T-helper 9 cell (primary cell): ENCODE measurements at regions not wholly inside any gene's neighbourhood (a gene's known extent, or its start where the extent isn't known, plus 50 kb on each side); places are given as distances from the start of the nearest gene placed in this dataset.
"Not testable (repeated sequence)": the region's sequence is repeated elsewhere in the genome, so short reads cannot be mapped to it uniquely, and the experiment has no call there.

ENCODE experiments used
- DNase-seq: peaks from one replicate; pipeline ENCODE4 v3.0.0-alpha.2; 2020

DNA sequence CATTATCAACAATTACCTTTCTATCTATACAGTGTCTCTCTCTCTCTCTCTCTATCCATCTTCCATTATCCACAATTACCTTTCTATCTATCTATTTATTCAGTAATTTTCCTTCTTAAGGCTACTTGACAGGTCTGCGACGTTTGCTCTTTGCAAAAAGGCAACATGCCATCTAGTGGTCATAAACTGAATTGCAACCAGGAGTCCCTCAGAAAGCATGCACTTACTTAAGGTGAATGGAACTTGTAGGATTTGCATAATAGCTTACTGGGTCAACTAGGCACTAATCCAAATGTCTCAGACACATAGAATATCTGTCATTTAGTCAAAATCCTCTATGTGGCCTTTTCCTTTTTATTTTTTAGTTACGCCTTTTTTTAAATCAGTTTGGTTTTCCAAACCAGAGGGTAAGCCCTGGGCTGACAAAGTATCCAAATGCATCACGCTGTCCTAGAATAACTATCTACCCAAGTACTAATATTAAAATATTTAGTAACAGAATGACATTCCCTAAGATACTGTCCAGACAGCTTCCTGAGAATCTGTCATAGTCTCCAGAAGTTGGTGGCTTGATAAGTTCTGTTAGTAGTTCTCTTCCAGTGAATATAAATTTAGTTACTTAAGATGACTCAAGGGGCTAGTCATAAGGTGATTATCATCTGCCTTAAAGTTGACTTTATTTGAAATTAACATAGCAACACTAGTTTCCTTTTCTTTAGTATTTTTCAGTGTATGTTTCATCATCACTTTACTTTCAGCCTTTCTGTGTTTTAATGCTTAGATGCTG lies 208.3 kb downstream of the PPP1R3A start:
- DNase-seq = peak; percentile 5

DNA sequence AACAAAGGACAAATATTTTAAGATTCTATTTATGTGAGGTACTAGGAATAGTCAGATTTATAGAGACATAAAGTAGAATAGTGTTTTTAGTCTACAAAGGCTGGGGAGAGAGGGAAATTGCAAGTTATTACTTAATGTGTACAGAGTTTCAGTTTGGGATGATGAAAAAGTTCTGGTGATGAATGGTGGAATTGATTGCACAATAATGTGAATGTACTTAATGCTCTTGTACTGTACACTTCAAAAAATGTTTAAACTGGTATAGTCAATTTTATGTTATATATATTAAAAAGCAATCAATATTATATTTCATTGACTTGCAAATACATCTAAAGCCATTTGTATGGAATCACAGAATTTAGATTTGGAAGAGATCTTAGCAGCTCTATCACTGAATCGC lies 213.4 kb downstream of the PPP1R3A start:
- no peak for DNase-seq

DNA sequence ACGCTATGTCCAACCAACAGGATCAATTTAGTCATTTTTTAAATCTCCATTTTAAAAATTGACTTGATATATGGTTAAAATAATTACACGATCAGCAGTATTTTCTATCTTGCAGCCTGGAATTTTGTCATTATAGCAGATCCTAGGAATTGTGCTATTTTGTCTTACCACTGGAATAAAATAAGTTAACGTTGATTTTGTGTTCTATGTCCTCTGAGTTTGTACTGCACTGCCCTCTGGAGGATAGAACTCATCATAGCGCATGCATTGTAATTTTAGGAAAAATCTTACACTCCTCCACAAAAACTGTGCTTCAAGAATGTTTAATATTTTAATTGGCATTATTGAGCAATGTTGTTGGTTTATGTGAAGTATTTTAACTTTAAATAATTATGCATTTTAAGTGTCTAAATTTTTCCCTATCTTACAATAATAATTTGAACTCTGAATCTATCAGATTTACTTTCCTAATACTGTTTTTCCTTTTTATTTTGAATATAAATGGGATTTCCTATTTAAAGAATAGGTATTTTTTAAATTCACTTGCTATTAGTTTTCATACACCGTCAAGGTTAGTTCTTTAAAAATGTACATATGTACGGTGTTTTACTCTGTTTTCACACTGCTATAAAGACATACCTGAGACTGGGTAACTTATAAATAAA lies 220.1 kb downstream of the PPP1R3A start:
- no peak for DNase-seq

DNA sequence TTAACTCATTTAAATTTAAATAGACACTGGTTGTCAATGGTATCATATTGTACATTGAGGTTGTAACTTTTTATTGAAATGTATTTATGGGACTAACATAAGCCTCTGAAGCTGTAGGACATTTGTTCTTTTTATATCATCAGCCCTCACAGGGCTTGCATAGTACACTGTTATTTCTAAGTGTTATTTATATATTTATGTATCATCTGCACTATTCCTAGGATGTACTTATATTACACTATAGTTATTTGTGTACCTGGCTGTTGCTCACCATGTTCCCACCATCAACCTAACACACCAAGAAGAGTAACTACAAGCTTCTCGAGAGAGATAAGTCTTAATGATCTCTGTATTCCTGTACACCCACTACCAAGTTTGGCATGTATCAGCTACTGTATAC lies 224.7 kb downstream of the PPP1R3A start:
- DNase-seq = no peak

DNA sequence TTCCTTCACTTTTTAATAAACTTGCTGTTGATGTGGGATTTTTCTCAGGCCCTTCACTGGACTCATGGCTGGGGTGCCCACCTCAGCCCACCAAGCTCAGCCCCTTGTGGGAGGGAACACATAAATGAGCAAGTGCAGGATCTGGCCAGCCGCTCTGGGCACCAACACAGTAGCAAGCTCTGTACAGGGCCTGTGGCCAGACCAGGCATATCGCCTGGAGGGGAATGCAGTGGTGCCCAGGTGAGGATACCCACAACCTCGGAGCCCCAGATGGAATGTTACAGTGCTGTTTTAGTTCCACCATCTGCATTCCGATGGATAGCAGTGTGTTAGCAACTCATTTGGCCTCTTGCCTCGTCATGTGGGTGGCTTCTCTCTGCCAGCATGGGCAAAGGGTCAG lies 234.6 kb downstream of the PPP1R3A start:
- DNase-seq = no peak

DNA sequence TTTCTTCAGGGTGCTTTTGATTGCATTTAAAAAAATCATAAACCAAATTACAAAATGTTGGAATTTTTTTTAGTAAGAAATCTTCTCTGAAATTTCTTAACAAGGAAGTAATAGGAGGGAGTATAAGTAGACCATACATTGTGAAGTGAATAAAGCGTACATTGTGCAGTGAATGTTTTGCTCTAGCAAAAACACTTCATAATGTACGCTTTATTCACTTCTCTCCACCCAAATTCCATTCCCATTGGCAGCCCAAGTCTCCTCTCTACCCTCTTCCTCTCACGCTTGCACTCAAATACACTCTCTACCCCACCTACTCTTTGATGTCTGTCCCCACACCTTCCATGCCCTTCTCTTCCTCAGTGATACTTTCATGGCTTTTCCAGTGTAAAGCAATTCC lies 241.0 kb downstream of the PPP1R3A start:
- DNase-seq = no peak

DNA sequence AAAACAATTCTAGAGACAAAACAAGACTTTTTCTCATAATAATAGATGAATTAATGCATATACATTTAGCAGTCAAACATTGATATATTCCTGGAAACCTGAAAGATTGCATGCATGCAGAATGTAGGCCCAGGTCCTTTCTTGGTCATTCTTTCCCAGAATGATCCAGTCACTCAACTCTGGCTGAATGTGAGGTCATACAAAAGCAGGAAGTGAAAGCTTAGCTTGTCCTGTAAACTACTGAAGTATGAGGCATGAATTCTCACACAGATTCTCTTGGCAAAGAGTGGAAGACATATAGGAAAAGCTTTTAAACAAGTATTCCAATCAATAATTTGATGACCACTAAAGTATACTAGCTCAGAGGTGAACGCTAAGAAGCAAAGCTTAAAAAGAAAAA lies 253.9 kb downstream of the PPP1R3A start:
- no peak for DNase-seq

DNA sequence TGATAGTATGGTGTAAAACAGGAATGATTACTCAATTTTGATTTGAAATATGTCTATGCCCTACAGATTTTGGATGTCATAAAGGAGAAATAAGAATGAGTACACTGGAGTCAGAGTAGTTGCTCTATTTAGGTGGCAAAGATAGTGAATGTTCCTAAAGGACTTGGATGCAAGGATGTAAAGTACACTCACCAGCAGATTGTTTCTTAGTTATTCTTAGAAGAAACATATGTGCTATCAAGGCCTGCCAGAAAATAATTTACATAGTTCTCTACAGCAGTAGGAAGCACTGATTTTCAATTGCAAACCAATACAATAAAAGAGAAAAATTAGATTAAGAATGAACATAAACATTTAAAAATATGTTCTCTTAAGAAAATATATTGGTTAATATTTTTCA lies 259.4 kb downstream of the PPP1R3A start:
- no peak for DNase-seq

DNA sequence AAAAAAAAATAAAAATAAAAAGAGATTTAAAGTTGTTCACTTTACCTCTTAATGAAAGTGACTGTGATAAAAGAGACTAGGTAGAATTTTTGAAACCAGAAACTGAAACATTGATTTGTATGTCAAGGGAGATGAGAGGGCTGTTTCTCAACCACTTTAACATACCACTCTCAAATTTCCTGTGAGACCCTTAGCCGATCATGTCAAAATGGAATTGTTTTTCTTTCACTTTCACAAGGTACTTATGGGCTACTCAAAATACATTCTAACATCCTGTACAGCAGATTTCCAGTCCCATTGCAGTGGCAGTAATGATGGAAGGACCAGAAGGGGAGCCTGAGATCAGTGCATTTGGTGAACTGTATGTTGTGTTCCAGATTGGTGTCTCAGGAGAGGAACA lies 261.2 kb downstream of the PPP1R3A start:
- no peak for DNase-seq

DNA sequence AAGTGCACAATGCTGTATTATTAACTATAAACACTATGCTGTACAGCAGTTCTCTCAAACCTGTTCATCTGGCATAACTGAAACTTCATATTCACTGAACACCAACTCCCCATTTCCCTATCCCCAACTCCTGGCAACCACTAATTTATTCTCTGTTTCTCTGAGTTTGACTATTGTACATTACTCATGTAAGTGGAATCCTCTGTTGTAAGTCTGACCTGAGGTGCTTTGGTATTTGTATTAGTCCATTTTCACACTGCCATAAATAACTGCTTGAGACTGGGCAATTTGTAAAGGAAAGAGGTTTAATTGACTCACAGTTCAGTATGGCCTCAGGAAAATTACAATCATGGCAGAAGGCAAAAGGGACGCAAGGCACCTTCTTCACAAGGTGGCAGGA lies 266.3 kb downstream of the PPP1R3A start:
- DNase-seq = no peak

DNA sequence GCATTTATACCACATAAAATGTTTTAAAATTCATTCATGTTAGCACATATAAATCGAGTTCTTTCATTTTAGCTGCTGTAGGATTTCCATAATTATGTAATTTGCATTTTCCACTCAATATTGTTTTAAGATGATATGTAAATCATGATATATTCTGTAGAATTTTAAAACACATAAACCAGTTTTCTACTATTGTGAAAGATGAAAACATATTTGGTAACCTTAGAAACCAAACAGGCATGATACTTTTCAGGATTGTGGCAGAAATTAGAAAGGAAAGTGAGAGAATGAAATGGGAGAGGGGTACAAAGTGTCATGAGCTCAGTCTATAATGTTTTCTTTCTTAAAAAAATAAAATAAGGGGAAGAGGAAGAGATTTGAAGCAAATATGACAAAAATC lies 269.3 kb downstream of the PPP1R3A start:
- DNase-seq = no peak

DNA sequence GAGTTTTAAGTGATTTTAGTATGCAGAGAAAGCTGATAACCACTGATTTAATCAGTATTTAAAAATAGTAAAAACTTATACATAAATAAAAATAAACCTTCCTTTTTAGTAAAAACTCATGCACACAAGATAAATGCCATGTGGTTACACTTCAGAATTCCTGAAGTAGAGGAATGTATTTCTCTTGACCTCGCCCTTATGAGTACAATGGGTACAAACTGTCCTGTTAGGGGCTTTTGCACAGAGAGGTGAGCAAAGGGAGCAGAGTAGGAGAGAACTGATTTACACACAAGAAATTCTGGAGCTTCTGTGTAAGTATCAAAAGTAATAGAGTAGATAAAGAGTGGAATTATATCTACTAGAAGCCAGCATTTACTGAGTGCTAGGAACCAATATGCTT lies 279.6 kb downstream of the PPP1R3A start:
- no peak for DNase-seq

DNA sequence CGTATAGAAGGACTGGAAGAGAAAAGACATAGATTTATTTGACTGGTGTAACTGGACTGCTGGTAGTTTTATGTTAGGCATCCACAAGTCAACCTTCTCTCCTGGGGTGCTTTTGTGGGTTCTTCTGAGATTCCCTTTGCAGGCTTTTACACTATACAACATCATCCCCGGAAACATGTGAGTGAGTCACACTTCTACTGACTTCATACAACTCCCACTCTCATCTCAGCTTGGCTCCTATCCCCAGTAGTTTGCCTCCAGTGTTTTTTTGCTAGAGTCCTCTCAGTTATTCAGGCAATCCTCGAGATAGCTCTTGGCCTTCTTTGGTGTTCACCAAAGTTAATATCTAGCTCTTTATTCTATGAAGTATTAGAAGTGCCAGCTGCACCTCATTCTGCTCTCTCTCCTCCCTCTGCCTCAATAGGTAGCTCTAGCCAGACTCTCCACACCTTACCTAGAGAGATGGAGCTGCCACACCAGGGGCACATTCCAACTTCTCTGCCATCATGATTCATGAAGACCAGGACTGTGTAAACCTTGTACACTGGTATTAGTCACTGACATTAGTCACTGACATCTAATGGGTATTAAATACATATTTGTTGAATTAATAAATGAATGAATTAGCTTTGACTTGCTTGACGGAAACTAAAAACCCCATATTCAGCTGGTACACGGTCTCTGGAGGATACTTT lies 281.9 kb downstream of the PPP1R3A start:
- DNase-seq = no peak

DNA sequence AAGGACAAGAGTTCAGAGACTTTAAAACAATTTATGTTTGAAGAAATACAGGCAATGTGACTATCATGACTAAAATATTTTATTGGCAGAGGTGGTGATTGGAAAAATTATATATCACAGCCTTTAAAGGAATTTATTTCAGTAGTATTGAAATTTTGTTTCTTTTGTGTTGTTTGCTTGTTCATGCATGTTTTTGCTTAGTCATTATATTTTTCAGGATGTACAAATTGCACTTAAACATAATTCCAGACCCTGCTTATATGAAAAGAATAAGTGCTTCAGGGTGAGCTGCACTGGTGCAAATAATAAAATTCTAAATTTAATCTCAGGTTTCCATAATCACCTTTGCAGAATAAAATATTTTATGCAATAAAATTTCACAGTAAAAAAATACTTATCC lies 283.3 kb downstream of the PPP1R3A start:
- no peak for DNase-seq

DNA sequence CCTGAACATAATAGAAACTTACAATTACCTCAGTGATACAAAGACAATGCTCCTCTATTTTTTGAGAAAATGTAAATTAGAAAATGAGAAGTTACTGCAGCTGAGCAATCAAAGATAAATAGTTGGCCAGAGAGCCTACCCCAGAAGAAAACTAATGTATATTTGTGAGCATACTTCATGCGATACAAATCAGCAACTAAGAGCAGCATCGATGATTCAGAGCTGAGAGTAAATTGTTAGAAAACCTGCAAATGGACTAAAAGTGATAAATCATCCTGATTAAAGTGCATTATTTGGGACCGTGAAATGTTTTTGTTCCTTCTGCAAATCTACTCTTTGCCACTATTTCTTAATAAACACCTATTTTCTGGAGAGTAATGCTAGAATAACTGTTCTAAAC lies 285.7 kb downstream of the PPP1R3A start:
- DNase-seq = no peak

DNA sequence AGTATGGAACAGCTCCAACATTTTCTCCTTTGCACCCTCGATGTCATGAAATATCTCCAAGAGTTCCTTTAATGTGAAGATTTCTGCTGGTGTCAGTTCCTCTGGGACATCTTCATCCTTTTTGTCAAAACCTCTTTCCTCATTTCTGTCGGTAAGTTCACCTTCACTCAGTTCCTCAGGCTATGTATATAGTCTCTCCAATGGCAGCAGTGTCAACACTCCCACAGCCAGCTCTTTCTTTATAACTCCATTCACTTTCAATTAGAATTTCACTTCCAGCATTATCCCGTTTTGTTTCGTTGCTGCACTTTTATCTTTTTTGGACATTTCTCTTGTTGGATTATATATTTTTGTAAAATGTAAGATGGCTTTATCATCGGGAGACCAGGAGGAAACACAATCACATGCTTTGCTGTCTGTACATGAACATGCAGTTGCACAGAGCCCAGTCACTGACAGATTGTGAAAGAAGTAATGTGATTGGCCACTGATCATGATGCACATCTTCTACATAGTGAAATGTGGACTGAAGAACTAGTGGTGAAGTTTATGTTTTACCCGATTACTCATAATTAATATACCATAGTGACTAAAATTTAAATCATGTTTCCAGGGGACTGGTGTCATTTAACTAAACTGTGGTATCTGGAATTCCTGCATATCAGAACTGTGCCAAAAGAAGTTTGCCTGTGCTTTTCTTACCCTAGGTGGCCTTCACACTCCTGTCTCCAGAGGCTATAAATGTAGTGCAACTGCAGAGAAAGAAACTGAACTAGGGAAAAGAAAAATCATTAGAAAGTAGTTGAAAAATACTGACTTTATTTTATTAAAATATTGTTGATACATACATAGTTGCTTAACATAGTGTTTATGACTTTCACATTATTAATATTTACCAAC lies 289.6 kb downstream of the PPP1R3A start:
- DNase-seq = no peak

DNA sequence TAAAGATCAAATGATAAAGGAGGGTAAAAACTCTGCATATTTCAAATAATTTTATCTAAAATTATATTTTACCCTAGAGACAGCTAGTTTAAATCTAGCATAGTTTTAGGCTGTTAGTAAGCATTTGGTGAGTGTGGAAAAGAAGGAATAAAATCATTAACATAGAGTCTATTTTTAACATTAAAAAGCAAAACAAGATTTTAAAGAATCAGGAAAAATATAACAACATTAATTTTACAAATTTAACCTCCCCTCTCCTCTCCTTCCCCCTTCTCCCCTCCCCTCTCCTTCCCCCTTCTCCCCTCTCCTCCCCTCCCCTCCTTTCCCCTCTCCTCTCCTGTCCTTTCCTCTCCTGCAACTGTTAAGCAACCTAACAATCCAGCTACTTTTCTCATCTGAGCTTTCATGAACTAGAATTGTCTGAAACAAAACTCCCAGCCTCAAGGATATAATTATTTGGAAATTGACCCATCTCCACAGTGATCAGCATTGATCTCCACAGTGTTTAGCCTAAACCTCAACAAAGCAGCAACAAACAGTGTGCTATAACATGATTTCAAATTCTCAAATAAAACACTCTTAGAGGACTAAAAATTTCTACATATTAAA lies 293.2 kb downstream of the PPP1R3A start:
- DNase-seq = no peak

DNA sequence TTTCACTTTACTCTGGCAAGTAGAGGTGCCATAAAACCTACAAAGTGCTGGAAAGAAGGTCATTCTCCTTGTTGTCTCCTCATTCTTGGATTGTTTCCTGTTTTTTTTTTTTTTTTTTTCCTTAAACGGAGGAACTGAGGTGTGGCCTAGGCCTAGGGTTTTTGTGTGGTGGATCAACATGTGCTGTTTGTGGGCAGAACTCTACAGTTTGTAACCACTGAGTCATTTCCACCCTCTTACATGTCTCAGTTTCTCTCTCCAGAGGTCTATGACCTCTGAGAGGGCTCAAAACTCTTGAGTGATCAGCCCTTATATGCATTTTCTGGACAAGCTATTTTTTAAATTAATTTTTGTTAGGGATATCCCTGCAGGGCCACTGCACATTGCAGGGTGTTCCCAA lies 296.0 kb downstream of the PPP1R3A start:
- no peak for DNase-seq

DNA sequence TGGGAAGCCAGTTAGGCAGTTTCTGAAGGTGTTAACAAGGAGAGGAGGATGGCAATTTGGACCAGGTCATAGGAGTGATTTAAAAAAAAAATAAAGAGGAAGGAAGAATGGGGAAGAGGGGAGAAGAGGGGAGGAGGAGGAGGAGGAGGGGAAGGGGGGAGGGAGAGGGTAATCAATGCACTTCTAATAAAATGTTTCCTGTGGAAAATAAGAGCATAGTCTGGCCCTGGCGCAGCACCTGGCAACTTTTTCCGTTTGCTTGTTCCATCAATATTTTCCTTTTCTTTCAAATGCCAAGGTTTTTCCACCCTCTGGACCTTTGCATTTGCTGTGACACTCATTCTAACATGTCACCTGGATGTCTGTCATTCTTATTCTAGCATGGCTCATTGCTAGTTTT lies 308.2 kb downstream of the PPP1R3A start:
- no peak for DNase-seq

DNA sequence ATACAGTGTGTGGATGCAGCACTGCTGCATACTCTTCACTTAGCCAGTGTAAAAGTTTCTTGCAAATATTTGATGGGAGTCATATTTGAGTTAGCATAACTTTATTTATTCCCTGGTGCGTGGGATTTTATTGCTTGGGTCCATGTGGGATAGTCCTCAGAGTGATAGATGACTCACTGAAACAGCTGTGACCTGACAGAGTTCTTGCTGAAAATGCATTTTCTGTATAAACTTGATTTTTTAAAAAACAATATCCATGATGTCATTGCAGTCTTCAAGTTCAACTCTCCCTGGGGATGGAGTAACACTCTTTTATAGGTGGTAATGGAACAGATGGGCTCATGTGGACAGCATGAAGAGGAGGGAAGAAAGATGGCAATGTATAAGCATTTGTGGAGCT lies 310.0 kb downstream of the PPP1R3A start:
- DNase-seq = no peak

DNA sequence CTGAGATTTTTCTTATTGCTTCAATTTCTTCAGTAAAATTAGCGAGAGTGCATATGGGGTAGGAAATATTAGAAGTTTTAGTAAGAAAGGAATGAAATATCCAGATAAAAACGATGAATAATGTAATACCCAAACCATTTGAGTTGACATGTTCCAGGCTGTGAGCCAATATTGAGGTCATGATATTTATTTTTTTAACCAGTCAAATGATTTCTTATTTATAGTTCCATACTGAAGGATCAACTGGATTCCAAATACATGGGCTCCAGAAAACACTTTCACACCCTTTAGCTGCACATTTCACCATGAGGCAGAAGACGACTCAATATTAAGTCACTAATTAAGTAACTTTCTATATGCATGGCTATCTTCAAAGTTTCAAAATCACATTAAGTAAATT lies 312.5 kb downstream of the PPP1R3A start:
- no peak for DNase-seq

DNA sequence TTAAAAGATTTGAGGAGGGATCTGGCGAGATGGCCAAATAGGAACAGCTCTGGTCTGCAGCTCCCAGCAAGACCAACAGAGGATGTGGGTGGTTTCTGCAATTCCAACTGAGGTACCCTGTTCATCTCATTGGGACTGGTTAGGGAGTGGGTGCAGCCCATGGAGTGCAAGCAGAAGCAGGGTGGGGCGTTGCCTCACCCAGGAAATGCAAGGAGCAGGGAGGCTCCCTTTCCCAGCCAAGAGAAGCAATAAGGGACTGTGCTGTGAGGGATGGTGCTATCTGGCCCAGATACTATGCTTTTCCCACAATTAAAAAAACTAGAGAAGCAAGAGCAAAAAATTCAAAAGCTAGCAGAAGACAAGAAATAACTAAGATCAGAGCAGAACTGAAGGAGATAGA lies 318.4 kb downstream of the PPP1R3A start:
- not testable (repeated sequence) for DNase-seq

DNA sequence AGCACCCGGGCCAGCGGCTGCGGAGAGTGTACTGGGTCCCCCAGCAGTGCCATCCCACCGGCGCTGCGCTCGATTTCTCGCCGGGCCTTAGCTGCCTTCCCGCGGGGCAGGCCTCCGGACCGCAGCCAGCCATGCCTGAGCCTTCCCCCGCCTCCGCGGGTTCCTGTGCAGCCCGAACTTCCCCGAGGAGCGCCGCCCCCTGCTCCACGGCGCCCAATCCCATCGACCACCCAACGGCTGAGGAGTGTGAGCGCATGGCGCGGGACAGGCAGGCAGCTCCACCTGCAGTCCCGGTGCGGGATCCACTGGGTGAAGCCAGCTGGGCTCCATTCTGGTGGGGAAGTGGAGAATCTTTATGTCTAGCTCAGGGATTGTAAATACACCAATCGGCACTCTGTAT lies 325.4 kb downstream of the PPP1R3A start:
- not testable (repeated sequence) for DNase-seq
